WI38 (cell line): ENCODE measurements at regions not wholly inside any gene's neighbourhood (a gene's known extent, or its start where the extent isn't known, plus 50 kb on each side); places are given as distances from the start of the nearest gene placed in this dataset.

Experiments
- H3K4me3 ChIP-seq: 2 replicates; pipeline ENCODE4 v1.5.1; 2011; ENCODE audit warnings: low read depth, mild to moderate bottlenecking, control low read depth, low read length
- TF ChIP-seq, protein P1 (sequence below): IDR thresholded peaks from 2 replicates; pipeline ENCODE4 v1.5.1; 2012; ENCODE audit warnings: low read depth, mild to moderate bottlenecking, control low read depth, low read length

DNA sequence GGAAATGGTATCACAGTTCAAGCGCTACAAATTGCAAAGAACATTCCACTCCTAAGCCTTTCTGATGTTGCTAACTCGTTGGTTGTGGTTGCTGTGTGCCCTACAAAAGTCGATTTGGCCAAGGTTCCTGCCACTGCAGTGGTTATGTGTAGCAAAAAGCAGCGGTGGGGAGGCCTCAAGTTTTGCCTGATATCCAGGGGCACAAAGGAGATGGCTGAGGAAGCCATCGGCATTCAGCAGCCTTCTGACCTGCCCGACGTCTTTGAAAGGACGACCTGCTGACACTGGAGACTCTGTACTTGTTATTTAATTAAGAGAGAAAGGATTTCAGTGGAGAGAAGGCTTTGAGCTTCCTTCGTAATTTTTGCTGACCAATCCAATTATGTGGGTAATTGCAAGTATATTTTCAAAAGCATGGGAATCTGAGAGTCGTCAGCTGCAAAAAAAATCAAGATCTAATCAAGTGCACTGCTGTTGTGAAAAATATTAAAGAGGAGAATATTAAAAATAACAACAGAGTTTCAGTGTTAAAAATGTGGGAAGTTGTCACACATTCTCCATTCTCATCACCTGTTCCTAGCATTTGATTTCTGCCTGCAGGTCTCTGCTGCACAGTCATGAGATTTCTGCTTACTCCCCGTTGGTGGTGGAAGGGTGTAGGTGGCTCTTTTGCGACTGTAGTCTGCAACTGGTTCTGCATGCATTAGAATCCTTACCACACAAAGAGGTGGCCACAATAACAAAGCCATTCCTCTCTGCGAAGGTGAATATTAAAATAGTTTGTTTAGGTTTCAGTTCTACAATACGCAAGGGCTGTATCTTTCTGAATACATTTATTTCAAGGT, 319.2 kb downstream of the IRX2 start:
- TF ChIP-seq, protein P1, sequence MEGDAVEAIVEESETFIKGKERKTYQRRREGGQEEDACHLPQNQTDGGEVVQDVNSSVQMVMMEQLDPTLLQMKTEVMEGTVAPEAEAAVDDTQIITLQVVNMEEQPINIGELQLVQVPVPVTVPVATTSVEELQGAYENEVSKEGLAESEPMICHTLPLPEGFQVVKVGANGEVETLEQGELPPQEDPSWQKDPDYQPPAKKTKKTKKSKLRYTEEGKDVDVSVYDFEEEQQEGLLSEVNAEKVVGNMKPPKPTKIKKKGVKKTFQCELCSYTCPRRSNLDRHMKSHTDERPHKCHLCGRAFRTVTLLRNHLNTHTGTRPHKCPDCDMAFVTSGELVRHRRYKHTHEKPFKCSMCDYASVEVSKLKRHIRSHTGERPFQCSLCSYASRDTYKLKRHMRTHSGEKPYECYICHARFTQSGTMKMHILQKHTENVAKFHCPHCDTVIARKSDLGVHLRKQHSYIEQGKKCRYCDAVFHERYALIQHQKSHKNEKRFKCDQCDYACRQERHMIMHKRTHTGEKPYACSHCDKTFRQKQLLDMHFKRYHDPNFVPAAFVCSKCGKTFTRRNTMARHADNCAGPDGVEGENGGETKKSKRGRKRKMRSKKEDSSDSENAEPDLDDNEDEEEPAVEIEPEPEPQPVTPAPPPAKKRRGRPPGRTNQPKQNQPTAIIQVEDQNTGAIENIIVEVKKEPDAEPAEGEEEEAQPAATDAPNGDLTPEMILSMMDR = no peak
- no peak overlapping the region for H3K4me3 ChIP-seq

DNA sequence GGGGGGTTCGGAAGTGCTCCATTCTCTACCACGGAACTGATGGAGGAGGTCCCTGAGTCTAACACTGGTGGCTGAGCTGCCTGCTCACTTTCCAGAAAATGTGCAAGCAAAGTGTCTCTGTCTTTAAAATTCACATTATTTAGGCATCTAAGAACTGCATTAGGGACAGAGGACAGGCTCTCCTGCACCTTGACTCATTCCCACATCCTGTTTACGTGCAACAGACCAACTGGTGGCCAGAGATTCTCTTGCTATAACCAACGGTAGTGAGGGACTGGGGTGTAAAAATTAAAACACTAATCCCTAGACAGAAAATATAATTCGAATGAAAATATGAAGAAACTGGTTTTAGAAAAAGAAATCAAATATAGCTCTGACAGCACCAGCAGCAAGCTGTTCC, 320.9 kb downstream of the IRX2 start:
- H3K4me3 ChIP-seq = no peak overlapping the region
- TF ChIP-seq, protein P1 = no peak

DNA sequence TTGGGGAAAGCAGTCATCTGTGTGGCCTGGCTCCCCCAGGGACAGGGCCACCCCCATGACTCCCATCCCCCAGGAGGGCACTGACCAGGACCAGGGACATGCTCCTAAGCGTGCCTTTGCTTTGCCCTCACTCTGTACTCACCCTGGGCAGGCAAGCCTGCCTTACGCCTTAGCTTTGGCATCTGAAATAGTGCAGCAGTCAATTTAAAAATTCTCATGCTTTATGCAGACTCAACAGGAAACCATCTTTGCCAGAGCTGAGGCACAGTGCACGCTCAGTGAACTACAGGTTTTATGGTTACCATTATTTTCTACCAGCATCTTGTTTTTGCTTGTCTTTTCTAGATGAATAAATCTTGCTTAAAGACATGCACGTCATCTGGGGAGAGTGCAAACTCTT, 323.5 kb downstream of the IRX2 start:
- H3K4me3 ChIP-seq = no peak overlapping the region
- TF ChIP-seq, protein P1 = no peak

DNA sequence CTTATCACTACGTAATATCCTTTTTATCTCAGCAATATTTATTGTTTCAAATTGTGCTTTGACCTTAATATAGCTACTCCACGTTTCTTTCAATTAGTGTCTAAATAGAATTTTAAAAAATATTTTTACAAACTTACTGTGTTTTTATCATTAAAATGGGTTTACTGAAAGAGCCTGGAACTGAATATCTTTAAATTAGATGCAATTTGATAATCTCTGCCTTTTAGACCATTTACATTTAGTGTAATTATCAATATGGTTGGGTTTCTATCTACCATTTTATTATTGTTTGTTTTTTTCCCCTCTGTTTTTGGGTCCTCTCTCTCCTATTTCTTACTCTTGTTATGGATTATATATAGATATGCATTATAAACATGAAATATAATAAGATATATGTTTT, 327.8 kb downstream of the IRX2 start:
- H3K4me3 ChIP-seq = no peak overlapping the region
- TF ChIP-seq, protein P1 = no peak

DNA sequence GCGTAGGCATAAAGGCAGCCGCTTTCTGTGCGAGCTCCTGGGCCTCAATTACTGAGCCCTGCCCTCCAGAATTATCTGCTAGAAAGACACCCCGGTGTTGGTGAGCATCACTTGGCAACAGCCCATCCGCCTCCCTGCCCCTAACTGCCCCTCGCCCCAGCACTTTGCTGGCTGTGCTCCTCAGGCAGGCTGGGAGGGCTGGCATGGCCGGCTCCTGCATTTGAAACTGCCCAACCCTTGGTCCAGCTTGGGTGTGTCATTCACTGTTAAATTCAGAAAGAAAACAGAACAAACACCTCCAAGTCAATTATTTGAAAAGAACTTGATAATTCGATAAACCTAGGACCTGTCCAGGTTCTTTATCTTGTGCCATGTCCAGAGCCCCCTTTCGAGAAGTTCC, 334.2 kb downstream of the IRX2 start:
- TF ChIP-seq, protein P1 = no peak
- H3K4me3 ChIP-seq = no peak overlapping the region

DNA sequence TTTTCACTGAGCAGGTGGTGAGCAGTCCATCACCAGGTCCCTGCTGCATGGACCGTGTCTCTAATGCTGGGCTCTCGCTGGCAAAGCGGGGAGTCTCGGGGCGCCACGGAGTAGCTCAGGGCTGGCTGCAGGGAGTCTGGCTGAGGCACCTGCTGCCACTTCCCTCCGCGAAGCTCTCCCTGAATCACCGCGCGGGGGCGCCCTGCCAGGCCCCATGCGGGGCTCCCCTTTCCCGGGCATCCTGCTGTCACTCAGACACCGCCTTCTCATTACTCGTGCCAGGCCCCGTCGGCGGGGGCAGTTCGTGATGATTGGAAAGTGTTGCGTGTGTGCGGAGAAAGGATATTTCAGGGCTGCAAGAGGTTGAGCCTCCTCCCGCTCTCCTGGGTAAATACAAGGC, 335.8 kb downstream of the IRX2 start:
- no peak overlapping the region for H3K4me3 ChIP-seq
- TF ChIP-seq, protein P1 = no peak

DNA sequence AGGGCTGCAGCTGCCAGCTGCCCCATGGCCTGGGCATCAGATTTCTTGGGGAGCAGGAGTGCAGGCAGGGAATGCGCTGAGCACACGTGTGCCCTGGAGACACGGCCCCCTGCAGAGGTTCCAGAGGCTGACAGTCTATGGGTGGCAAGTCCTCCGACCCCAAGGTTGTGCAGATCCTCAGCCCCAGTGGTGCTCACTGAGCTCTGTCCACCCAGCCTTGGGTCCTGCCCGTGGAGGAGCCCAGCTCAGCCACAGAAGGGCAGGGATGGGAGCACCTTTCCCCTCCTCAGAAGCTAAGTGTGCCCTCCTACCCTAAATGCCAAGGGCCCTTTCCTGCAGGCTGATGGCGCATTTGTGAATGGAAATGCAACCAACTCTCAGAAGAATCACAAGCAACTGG, 341.0 kb downstream of the IRX2 start:
- H3K4me3 ChIP-seq = no peak overlapping the region
- TF ChIP-seq, protein P1 = no peak
